ENCODE measurements at regions not wholly inside any gene's neighbourhood (a gene's known extent, or its start where the extent isn't known, plus 50 kb on each side); places are given as distances from the start of the nearest gene placed in this dataset.

DNA sequence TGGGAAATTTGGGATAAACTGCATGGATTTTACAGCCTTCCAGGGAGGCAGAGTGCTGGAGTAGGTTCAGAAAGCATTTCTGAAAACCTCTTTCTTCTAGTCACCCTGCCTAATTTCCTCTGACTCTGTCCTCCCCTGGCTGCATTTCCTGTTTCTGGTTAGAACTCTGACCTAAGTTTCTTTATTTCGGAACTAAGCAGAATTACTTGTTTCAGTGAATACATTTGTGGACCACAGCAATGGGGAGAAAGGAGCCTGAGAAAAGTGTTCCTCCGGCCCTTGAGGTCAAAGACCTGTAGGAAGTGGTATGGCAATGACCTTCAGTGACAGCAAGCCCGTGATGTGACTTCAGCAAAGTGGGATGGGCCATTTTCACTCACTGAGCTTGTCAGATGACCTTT is 173.4 kb upstream of the RUNX1 start:
- CTCF ChIA-PET = no interaction called here
- POLR2A ChIA-PET = no interaction called here

More for the DNA sequence above, 173.4 kb upstream of the RUNX1 start:
- Histone ChIP-seq H3K4me3 (ENCODE audit: low read depth in 2 of 2, low read length in 1 of 2) (no peak overlapping the region), H2AFZ (ENCODE audit: low read depth) (no peak overlapping the region), H3K27ac (ENCODE audit: low read depth in 2 of 2, low read length in 1 of 2) (no peak overlapping the region), H3K27me3 (ENCODE audit: insufficient read depth) (no peaks in the 10 kb centered on the region), H3K4me2 (no peak overlapping the region; the same call in 1 of the 2 replicates), H3F3A (replicated peaks; ENCODE audit: insufficient read depth) (no peaks in the 10 kb centered on the region), H3K4me1 (ENCODE audit: control insufficient read depth in 1 of 2, insufficient read depth in 2 of 2, low read depth in 1 of 2, low read length in 1 of 2) (peaks cover 6 to 13% of the 10 kb centered on the region in 2 experiments; a peak in 3 of 4 replicates), H3K9me2 (no peaks in the 10 kb centered on the region), H3K9ac (no peak overlapping the region), H4K20me1 (ENCODE audit: insufficient read depth) (no peaks in the 10 kb centered on the region), H3K79me2 (ENCODE audit: insufficient read depth) (no peaks in the 10 kb centered on the region), H3K36me3 (replicated peaks in 1 of 2; ENCODE audit: control insufficient read depth in 1 of 2, insufficient read depth in 2 of 2, low read length in 1 of 2) (no peaks in the 10 kb centered on the region), H3K9me3 (no peaks in the 10 kb centered on the region)
- no peak for DNase-seq
- WGBS (ENCODE audit: low lambda C conversion rate) = 79% methylated on average over 3 of the region's 3 CpGs
- TF ChIP-seq USF2 (IDR thresholded peaks at IDR 0.05; ENCODE audit: borderline replicate concordance, low read depth, low read length) = no peak
- TF ChIP-seq POLR2AphosphoS5 (IDR thresholded peaks at IDR 0.05; ENCODE audit: low read depth, low read length) = no peak
- TF ChIP-seq, protein P1, sequence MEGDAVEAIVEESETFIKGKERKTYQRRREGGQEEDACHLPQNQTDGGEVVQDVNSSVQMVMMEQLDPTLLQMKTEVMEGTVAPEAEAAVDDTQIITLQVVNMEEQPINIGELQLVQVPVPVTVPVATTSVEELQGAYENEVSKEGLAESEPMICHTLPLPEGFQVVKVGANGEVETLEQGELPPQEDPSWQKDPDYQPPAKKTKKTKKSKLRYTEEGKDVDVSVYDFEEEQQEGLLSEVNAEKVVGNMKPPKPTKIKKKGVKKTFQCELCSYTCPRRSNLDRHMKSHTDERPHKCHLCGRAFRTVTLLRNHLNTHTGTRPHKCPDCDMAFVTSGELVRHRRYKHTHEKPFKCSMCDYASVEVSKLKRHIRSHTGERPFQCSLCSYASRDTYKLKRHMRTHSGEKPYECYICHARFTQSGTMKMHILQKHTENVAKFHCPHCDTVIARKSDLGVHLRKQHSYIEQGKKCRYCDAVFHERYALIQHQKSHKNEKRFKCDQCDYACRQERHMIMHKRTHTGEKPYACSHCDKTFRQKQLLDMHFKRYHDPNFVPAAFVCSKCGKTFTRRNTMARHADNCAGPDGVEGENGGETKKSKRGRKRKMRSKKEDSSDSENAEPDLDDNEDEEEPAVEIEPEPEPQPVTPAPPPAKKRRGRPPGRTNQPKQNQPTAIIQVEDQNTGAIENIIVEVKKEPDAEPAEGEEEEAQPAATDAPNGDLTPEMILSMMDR (IDR thresholded peaks at IDR 0.05) = no peak
- no peak for TF ChIP-seq RAD21 (IDR thresholded peaks at IDR 0.05; ENCODE audit: low read length)
- no peak for TF ChIP-seq SIN3A (IDR thresholded peaks at IDR 0.05; ENCODE audit: borderline replicate concordance, low read depth, low read length)
- no peak for TF ChIP-seq RFX5 (IDR thresholded peaks at IDR 0.05; ENCODE audit: low read length)
- no peak for TF ChIP-seq FOXJ3 (CRISPR knock-in tag; IDR thresholded peaks at IDR 0.05)
- TF ChIP-seq NRF1 (IDR thresholded peaks at IDR 0.05; ENCODE audit: low read depth, low read length) = no peak
- TF ChIP-seq RCOR1 (IDR thresholded peaks at IDR 0.05; ENCODE audit: low read length) = no peak
- TF ChIP-seq CHD2 (IDR thresholded peaks at IDR 0.05; ENCODE audit: low read length, partially characterized antibody) = no peak
- TF ChIP-seq TAF1 (IDR thresholded peaks at IDR 0.05; ENCODE audit: borderline replicate concordance, low read depth, low read length) = no peak
- TF ChIP-seq, protein P2, sequence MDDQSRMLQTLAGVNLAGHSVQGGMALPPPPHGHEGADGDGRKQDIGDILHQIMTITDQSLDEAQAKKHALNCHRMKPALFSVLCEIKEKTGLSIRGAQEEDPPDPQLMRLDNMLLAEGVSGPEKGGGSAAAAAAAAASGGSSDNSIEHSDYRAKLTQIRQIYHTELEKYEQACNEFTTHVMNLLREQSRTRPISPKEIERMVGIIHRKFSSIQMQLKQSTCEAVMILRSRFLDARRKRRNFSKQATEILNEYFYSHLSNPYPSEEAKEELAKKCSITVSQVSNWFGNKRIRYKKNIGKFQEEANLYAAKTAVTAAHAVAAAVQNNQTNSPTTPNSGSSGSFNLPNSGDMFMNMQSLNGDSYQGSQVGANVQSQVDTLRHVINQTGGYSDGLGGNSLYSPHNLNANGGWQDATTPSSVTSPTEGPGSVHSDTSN (IDR thresholded peaks at IDR 0.05) = no peak
- TF ChIP-seq, protein P3, sequence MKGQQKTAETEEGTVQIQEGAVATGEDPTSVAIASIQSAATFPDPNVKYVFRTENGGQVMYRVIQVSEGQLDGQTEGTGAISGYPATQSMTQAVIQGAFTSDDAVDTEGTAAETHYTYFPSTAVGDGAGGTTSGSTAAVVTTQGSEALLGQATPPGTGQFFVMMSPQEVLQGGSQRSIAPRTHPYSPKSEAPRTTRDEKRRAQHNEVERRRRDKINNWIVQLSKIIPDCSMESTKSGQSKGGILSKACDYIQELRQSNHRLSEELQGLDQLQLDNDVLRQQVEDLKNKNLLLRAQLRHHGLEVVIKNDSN (IDR thresholded peaks at IDR 0.05; ENCODE audit: borderline replicate concordance, low read depth) = no peak
- TF ChIP-seq YY1 (IDR thresholded peaks at IDR 0.05; ENCODE audit: low read depth) = no peak
- no peak for TF ChIP-seq NFIC (IDR thresholded peaks at IDR 0.05; ENCODE audit: borderline replicate concordance)
- TF ChIP-seq JUND (IDR thresholded peaks at IDR 0.05) = no peak
- no peak for TF ChIP-seq RXRA (IDR thresholded peaks at IDR 0.05; ENCODE audit: borderline replicate concordance, low read depth)

Data from SK-N-SH (cell line).